Germinal center (tissue), 1 donor: ENCODE measurements at regions not wholly inside any gene's neighbourhood (a gene's known extent, or its start where the extent isn't known, plus 50 kb on each side); places are given as distances from the start of the nearest gene placed in this dataset.

Source experiments
- DNase-seq: peaks from one replicate; pipeline ENCODE4 v3.0.0; 2012; ENCODE audit warnings: mixed read lengths, low spot score

GRCh38 chr15:98555173-98555515 is 93.2 kb upstream of the IGF1R start:
- DNase-seq = no peak

GRCh38 chr15:98556321-98556720 is 92.0 kb upstream of the IGF1R start:
- no peak for DNase-seq

- no peak for DNase-seq
These were observed 88.0 kb upstream of the IGF1R start for GRCh38 chr15:98560338-98560737.

GRCh38 chr15:98561169-98561941 is 87.0 kb upstream of the IGF1R start:
- no peak for DNase-seq

GRCh38 chr15:98562331-98562937 is 85.9 kb upstream of the IGF1R start:
- DNase-seq = no peak

- no peak for DNase-seq
These were observed 82.8 kb upstream of the IGF1R start for GRCh38 chr15:98565566-98565965.

GRCh38 chr15:98567951-98568350 is 80.4 kb upstream of the IGF1R start:
- no peak for DNase-seq

- DNase-seq = no peak
These were observed 79.8 kb upstream of the IGF1R start for GRCh38 chr15:98568382-98569017.

GRCh38 chr15:98570119-98570518 is 78.2 kb upstream of the IGF1R start:
- DNase-seq = no peak

- no peak for DNase-seq
These were observed 67.8 kb upstream of the IGF1R start for GRCh38 chr15:98580572-98580971.

- DNase-seq = no peak
These were observed 66.6 kb upstream of the IGF1R start for GRCh38 chr15:98581715-98582114.

- DNase-seq = no peak
These were observed 65.3 kb upstream of the IGF1R start for GRCh38 chr15:98582900-98583554.

- no peak for DNase-seq
These were observed 64.4 kb upstream of the IGF1R start for GRCh38 chr15:98583771-98584430.

- no peak for DNase-seq
These were observed 62.3 kb upstream of the IGF1R start for GRCh38 chr15:98586066-98586465.

- no peak for DNase-seq
These were observed 56.2 kb upstream of the IGF1R start for GRCh38 chr15:98592136-98592535.

- no peak for DNase-seq
These were observed 52.2 kb upstream of the IGF1R start for GRCh38 chr15:98596131-98596530.

- no peak for DNase-seq
These were observed 51.4 kb upstream of the IGF1R start for GRCh38 chr15:98596885-98597392.

GRCh38 chr15:98597666-98598065 is 50.7 kb upstream of the IGF1R start:
- DNase-seq = no peak
